GM12878 (cell line): ENCODE measurements at regions not wholly inside any gene's neighbourhood (a gene's known extent, or its start where the extent isn't known, plus 50 kb on each side); places are given as distances from the start of the nearest gene placed in this dataset.

Source experiments
- ATF2 ChIP-seq: IDR thresholded peaks from 2 replicates; pipeline ENCODE4 v1.6.1; 2012; ENCODE audit warnings: low read length, inconsistent platforms
- BHLHE40 ChIP-seq, 2 experiments: fragments of 450-650 bp in 1 of 2; IDR thresholded peaks; 2 replicates each; pipeline ENCODE4 v1.6.1; 2011 to 2017; ENCODE audit warnings: low read depth in 2 of 2, borderline replicate concordance in 1 of 2, improper control_type of control experiment in 1 of 2, low read length in 1 of 2, mild to moderate bottlenecking in 1 of 2
- CEBPZ ChIP-seq: fragments of 150-350 bp; IDR thresholded peaks from 2 replicates; pipeline ENCODE4 v1.6.1; 2016; ENCODE audit warnings: low read depth, low read length
- PKNOX1 ChIP-seq: fragments of 450-650 bp; IDR thresholded peaks from 2 replicates; pipeline ENCODE4 v1.6.1; 2016; ENCODE audit warnings: mild to moderate bottlenecking
- ZNF592 ChIP-seq: fragments of 450-650 bp; IDR thresholded peaks from 2 replicates; pipeline ENCODE4 v1.6.1; 2017; ENCODE audit warnings: mild to moderate bottlenecking, moderate library complexity

GRCh38 chr5:155475318-155475717 lies 461.8 kb downstream of the KIF4B start (continued):
- TF ChIP-seq CEBPZ (no peak), ATF2 (no peak), BHLHE40 (IDR thresholded peaks at IDR 0.05; ENCODE audit: borderline replicate concordance in 1 of 2, low read depth in 2 of 2, low read length in 1 of 2) (no peak), PKNOX1 (no peak), ZNF592 (no peak)
